GM19372 (cell line): ENCODE measurements at regions not wholly inside any gene's neighbourhood (a gene's known extent, or its start where the extent isn't known, plus 50 kb on each side); places are given as distances from the start of the nearest gene placed in this dataset.
A peak's percentile ranks its signal among the peaks of the same experiment; 100 is the strongest.

Experiments
- ATAC-seq: cut with Tn5 transposase; IDR thresholded peaks from one replicate; pipeline ENCODE4 v1.9.1; 2021; ENCODE audit warnings: mild to moderate bottlenecking, low read depth, moderate library complexity; ENCODE audit not compliant: unreplicated experiment

DNA sequence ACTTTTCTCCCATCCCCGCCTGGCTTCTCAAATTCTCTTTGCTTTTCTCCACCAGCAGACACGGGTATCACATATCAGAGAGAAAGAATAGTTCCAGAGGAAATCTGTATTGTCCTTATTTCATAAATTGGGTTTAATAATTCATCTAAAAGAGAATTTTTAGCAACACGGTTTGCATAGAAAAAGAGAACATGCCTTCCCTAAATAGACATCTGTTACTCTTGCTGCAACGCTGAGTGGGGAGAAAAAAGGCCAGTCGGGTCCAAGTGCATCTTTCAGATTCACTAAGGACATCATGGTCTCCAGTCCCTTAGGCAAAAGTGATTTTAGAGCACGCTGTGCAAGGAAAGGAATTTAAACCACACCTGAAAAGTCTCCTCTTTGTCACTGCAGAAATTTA is 201.3 kb downstream of the ABHD5 start:
- no peak for ATAC-seq

DNA sequence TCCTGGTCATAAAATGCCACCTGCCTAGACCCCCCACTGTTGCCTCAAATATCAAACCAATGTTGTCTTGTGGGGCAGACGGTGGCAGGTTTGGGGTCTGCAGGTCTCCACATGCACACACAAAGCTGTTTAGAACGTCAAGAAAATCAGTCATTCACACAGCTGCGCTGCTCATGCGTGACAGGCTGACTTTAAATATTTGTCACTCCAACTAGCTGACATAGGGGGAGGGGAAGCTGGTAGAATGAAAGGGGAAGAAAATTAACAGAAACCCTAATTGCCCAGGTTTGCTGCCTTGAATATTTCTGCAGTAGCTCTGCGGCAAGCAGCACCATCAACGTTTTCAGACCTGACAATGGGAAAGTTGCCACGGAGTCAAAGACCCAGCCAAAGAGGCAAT is 201.8 kb downstream of the ABHD5 start:
- ATAC-seq = no peak

DNA sequence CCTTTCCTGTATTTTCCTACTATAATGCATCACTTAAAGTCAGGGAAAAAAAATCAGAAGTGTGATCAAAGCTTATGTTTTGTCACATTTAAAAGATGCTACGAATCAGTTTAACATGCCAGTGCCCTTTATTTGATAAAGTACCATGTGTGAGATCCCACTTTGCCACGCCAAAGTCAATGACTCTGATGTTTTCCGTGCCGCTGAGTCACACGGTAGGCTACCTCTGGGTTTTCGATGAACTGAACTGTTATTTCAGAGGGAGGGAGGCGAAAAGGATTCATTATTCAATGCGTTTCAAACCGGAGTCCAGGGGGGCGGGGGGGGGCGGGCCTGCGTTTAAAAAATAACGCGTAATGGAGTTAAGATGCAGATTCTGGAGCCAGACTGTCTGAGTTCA is 203.0 kb downstream of the ABHD5 start:
- ATAC-seq = no peak

DNA sequence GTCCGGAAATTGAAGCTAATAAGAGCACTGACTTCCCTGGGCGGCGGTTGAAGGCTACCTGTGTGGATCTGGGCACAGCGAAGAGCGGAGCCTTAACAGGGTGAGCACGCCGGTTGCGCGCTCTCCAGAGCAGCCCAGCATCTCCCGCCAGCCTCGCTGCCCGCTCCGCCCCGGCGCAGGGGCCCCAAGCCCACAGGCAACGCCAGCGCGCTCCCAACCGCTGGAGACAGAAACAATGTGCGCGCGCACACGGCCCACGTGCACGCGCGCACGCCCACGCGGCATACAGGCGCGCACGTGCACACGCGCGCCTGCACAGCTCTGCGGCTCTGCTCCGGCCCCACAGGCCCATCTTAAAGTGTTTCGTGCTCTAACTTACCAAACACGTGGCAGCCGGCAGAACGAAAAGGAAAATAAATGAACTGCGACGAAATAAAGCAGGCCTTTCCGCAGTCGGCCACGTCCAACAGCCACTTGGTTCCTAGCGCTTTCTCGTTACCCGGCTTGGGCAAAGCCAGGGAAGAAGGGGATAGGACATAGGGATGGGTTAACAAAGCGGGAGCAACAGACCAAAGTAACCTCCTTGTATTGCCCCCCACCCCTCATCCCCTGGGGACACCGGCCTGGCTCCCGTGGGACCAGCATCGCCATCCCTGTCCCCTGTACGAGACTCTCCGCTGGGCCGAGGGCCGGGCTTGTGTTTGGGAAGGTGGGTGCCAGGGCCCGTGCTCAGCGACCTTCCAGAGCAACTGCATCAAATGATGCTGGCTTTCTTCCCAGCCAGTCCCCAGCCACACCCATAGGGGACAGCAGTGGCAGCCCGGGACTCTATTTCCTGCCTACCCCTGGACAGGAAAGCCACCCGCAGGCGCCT is 203.7 kb downstream of the ABHD5 start:
- peak; percentile 59 for ATAC-seq

DNA sequence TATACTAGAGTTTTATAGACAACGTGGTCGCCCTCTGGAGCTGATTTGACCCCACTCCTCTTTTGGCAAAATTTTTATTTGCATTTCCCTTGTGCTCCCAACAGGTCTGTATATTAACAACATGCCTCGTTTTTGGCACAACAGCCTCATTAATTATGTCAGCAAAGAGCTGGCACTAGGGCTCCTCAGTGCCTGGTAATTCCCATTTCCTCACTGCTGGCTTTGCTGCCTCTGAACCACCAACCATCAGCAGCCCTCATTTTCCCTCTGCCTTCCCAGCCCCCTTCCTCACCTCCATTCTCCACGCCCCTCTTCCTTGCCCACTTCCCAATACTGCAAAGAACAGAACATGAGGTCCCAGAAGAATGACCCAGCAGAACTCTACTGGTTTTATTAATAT is 204.8 kb downstream of the ABHD5 start:
- no peak for ATAC-seq

DNA sequence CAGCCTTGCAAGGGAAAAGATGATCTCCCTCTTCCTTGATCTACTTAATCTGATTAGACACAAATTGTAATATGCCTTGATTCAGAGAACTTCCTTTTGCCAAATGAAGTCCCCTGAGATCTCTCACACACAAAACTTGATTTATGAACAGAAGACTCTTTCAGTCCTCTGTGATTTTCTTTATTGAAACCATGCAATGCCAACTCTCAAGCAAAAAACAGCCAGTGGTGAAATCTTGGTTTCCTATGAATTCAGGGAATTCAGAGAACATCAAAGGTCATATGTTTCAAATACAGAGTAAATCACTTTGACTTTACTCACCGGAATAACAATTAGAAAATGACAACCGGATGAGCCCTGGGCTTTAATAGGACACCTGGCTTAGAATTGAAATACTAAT is 211.7 kb downstream of the ABHD5 start:
- no peak for ATAC-seq

DNA sequence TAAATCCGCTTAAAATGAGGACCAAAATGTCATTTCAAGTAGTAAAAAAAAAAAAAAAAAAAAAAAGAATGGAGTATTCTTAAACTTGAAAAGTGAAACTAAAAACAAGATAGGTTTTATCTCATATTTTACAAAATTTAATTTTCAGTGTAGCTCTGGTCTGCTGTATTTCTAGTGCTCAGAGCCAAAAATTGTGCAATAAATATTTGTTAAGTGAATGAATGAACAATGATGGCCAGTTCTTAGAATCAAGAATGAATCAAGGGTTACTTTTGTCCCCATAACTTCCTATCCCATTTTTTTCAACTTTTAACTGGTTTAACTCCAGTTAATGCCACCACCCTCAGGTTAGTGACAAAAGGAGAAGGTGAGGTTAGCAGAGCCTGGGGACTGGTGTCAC is 214.4 kb downstream of the ABHD5 start:
- ATAC-seq = no peak

DNA sequence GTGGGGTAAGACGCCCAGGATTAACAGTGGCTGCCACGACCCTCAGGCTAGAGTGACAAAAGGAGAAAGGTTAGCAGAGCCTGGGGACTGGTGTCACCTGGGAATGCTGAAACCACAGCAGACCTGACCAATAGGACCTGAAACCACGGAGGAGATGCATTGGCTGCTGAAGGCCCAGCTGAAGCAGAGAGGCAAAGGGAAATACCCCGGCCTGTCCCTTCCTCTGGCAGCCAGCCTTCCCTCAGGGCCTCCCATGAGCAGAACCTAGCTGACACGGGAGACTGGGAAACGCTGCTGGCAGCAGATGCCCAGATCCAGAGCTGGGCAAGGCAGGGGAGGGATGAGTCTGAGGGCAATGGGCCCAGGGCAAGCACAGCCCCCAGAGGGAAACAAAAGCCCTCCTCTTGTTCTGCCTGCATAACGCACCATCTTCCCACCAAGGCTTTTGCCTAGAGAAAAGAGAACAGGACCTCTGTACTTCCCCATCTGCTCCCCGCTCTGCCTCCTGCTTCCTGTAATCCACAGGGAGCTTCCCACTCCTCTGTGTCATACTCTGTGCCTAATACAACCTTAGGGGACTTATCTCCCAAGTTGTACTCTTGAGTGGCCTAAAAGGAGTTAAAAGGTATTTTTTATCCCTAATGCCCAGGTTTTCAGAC is 216.2 kb downstream of the ABHD5 start:
- ATAC-seq = peak; percentile 25

DNA sequence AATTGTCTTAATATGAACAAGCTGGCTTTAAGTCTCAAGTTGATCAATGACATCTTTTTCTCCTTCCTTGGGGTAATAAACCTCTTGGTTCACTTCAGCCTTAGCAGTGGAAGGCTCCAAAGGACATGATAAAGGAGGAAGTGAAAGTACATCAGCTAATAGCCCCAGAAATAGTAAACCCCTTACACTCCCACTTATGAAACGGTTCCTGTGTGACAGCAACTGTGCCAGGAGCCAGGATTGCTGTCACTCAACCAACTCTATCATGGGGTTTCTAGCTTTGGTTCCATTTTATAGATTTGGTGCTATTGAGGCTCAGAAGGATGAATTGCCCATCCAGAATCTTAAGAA is 216.7 kb downstream of the ABHD5 start:
- peak; percentile 96 for ATAC-seq

DNA sequence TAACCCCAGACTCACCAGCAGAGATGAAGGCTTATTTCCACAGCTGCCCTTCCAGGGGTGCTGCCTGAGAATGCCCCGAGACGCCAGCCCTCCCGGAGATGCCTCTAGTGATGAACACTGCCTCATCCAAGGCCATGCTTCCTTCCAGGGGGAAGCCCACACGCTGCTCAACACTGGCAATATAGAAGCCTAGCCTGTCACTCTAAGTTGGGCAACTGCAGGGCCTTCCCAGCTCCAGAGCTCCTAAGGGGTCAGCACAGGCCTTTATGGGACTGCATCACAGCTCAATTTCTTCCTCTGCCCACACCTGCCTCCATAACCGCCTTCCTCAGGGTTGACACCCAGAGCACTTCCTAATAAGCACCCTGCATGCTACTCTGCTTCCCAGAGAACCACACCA is 217.7 kb downstream of the ABHD5 start:
- no peak for ATAC-seq

DNA sequence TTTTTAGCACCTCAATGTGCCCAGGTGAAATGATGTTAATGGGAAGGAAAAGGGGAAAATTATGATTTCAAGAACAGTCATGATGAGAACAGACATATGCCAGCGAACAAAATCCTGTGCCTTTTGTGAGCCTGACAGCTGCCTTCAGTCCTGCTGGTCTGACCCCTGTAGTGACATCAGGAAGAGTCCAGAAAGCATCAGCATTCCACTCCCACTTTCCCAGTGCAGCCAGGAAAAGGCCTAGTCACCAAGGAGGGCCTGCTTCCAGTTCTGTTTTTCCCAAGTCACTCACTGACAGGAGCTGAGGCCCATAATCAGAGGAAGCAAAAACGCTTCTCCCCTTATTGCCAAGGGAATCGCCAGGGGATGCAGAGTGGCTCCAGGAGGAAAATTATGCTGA is 218.4 kb downstream of the ABHD5 start:
- no peak for ATAC-seq

DNA sequence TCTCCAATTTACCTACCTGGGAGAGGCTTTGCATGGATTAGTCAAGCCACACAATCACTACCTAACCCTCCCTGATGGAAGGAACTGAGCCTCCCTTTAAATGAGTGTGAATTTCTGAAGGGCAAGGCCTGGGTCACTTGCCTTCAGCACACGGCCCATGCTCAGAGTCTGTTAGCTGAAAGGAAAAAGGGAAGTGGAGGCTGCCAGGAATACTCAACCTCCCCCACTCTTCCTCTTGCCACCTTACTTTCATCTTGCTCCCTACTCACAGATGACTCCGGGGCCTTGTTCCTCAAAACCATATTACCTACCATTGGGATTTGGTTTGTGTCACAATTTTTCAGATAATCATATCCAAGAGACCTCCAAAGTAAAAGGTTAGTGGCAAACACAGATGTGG is 220.0 kb downstream of the ABHD5 start:
- ATAC-seq = no peak

DNA sequence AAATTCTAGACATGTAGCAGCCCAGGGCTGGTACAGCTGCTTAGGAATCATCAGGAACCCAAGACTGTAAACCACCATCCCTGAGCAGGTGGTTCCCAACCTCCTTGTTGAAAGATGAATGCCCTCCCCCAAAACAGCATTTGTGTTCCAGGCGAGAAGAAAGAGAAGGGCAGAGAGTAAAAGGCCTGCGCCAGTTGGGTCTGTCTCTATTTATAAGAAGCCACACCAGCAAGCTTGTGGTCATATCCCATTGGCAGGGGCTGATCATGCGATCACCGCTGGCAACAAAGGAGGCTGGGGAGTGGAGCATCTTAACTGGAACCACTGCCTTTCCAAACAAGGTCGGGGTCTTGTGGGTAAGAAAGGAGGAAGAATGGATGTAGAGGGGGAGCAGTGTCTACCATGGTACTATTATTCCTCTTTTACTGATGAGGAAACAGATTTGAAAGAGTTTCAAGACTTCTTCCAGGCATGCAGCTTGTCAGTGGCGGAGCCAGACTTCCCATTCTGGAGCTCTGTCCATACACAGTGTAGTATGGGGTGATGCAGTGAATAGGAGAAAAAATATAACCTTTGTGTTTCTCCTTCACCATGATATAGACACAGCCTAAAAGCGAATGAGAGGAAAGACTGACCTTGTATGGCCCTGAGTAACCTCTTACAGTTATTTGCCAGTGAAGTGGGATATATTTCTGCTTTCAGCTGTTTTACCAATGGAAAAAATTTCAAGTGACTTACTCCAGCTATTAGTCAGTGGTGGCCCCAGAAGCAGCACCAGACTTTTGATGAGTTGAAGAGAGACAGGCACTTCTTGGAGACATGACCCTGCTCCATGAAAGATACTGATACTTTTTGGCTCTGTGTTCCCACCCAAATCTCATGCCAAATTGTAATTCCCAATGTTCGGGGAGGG is 222.6 kb downstream of the ABHD5 start:
- ATAC-seq = no peak

DNA sequence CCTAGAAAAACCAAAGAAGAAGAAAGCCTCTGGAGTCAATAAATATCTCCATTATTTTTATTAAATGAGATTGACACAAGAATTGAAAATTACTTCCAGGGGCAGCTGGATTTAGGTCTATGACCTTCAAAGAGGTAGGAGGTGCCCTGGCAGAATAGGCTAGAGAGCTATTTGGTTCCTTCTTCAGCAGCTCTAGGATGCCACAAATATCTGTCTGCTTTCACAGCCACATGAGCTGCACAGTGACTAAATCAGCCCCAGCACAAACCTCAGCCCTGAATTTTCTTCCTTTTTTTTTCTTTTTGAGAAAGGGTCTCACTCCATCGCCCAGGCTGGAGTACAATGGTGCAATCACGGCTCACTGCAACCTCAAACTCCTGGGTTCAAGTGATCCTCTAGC is 223.5 kb downstream of the ABHD5 start:
- no peak for ATAC-seq

DNA sequence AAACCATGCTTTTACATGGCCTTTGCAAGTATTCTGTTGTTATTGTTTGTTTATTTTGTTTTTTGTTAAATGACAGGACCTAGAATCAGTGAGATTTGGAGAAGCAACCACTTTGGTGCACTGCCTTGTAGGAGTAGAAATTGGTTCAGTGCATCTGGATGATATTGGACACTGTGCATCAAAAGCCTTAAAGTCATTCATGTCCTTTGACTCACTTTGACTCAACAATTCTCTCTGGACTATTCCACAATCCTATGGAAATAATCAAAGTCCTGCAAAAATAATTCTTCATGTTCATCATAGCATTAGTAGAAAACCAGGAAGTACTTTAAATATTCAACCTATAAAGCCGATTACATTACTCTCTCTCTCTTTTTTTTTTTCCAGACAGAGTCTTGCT is 224.8 kb downstream of the ABHD5 start:
- ATAC-seq = no peak

DNA sequence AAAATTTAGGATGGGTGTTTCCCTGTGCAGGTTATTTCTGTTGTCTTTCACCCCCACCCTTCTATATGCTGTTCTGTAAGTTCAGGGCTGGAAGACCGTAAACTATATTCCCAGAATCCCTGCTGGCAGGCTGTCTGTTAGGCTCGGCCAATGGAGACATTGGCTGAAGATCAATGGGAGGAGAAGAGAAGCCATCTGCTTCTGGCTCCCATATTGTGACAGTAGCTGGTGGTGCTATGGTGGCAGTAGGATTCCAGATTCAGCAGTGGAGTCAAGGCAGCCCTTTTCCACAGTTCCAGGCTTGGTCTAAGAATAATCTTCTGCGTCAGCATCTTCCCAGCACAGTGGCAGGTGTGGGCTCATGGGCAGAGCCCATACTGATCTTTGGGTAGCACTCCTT is 226.6 kb downstream of the ABHD5 start:
- no peak for ATAC-seq

DNA sequence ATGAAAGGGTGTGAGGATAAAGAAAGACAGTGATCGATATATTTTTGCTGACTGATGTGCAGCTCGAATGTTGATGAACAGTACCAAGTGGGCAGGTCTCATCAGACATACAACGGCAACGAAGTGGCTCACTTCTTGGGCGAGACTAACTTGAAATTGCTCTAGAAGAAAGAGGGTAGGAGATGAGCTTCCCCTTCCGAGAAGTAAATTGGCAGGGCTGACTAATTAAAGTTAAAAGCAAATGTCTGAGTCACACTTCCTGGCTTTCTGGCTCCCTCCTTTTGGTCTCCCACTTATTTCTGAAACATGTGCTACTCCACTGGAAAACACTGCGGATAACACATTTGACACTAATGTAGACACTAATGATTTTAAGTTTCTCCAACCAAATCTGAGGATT is 228.3 kb downstream of the ABHD5 start:
- ATAC-seq = no peak

DNA sequence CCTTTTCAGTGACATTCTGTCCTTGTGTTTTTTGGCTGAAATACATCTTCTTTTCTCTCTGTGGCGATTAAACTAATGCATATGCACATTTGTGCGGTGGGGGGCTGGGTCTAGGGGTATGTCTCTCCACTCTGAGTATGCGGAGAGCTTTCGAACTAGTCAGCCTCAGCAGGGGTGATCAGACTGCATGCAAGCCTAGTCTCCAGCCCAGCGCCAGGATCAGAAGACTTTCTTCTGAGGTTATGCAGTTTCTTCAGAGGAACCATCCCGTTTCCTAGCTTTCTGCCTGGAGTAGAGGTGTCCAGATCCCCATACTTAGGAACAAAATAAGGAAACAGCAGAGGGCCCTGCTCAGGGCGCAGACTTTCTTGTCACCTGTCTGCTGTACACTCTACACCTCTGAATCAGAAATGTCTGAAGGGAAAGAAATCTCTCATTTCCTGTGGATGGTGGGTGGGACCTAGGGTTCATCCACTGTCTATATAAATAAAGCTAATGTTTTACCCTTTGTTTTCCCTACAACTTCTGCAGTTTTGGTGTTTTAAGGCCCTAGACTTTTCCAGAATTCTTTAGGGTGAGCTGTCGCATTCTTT is 230.4 kb downstream of the ABHD5 start:
- ATAC-seq = no peak

DNA sequence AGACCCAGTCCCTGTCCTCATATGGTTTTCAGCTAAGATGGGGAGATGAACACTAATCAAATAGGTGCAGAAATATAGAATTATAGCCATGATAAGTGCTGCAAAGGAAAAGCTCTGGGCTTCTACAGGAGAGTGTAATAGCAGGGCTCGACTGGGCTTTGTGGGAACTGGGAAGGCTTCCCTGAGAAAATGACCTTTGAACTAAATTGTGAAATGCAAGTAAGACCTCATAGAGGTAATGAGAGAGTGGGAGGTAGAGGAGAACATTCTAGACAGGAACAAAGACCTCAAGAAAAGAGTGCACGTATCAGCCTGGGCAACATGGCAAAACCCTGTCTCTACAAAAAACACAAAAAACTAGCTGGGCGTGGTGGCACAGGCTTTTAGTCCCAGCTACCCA is 231.6 kb downstream of the ABHD5 start:
- ATAC-seq = no peak

DNA sequence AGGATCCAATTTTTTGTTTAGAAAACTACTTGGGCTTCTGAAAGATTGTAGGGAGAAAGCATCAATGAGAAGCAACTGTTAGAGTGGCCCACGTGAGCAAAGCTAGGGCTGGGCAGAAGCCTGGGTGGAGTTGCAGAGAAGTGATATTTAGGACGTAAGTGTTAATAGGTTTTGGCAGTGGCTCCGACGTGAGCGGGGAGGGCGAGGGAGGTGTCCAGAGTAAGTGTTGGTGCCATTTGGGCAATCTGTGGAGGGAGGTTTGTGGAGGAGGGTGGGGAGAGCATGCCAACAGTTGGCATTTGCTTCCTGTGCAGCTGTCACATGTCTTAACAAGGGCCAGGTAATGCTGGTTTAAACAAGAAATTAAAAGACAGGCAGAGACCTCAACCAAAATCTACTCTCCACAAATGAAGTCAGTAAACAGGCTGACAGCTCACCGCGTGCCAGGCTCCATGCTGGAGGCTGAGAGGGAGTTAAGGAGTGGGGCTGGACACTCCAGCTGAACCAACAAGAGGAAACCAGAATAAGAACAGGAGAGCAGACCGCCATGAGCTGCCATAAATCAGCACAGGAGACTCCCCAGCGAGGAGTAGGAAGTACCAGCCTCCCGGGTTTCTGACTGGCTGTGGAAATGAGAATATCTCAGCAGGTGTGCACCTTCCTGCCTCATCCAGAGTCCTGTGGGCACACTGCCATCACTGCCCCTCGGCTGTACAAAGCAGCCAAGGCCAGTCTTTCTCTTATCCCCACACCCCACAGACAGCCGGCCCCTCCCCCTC is 232.6 kb downstream of the ABHD5 start:
- ATAC-seq = no peak
